ENCODE measurements at regions not wholly inside any gene's neighbourhood (a gene's known extent, or its start where the extent isn't known, plus 50 kb on each side); places are given as distances from the start of the nearest gene placed in this dataset.

DNA sequence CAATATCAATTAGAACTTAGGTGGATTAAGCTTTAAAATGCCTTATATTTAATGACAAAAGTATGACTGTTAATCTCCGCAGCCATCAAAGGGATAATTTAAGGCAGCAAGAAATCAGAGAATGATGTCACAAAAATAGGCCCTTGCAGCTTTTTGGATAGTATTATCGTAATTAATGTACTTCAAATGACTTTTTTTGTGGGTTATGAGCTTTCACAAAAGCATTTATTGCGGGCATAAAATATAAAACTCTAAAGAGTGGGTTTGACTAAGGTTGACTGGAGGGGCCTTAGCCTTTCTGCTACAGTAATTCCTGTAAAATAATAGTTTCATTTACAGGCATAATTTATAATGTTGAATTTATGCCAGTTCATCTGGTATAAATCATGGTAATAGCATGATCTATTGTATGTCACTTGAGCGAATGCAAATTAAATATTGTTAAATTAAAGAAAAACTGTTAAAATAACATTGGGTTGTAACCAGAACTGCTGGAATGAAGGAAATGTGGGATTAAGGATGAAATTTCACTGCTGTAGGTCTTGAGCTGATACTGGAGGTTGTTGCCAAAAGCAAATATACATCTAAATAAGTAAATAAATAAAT, 78.5 kb upstream of the ZFP64 start:
- TF ChIP-seq, protein P1, sequence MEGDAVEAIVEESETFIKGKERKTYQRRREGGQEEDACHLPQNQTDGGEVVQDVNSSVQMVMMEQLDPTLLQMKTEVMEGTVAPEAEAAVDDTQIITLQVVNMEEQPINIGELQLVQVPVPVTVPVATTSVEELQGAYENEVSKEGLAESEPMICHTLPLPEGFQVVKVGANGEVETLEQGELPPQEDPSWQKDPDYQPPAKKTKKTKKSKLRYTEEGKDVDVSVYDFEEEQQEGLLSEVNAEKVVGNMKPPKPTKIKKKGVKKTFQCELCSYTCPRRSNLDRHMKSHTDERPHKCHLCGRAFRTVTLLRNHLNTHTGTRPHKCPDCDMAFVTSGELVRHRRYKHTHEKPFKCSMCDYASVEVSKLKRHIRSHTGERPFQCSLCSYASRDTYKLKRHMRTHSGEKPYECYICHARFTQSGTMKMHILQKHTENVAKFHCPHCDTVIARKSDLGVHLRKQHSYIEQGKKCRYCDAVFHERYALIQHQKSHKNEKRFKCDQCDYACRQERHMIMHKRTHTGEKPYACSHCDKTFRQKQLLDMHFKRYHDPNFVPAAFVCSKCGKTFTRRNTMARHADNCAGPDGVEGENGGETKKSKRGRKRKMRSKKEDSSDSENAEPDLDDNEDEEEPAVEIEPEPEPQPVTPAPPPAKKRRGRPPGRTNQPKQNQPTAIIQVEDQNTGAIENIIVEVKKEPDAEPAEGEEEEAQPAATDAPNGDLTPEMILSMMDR (IDR thresholded peaks at IDR 0.05): no peak
- no peak for TF ChIP-seq EZH2 (IDR thresholded peaks at IDR 0.05; ENCODE audit: borderline replicate concordance, insufficient read depth, low read depth, low read length, poor library complexity, severe bottlenecking)
